OCI-LY1 (cell line): ENCODE measurements at regions not wholly inside any gene's neighbourhood (a gene's known extent, or its start where the extent isn't known, plus 50 kb on each side); places are given as distances from the start of the nearest gene placed in this dataset.

Experiments used
- EZH2 ChIP-seq: fragments of 200-600 bp; sonication (generic), shearing (Covaris generic); IDR thresholded peaks from 2 replicates; pipeline ENCODE4 v1.8.0; 2017; ENCODE audit warnings: borderline replicate concordance, mixed run types, mild to moderate bottlenecking, antibody characterized with exemption, low read length, moderate library complexity, mixed read lengths
- TF ChIP-seq, protein P1 (sequence below): fragments of 200-600 bp; sonication (generic), shearing (Covaris generic); IDR thresholded peaks from 2 replicates; pipeline ENCODE4 v1.5.1; 2017; ENCODE audit warnings: mild to moderate bottlenecking, antibody characterized with exemption, low read length, moderate library complexity, mixed read lengths

DNA sequence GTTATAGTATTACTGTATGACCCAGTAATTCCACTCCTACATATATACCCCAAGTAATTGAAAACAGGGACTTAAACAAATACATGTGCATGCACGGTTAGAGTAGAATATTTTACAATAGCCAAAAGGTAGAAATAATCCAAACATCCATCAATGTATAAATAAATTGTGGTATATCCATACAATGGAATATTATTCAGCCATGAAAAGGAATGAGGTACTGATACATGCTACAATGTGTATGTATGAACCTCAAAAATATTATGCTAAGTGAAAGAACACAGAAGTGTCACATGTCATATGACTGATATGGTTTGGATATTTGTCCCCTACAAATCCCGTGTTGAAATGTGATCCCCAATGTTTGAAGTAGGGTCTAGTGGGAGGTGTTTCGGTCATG lies 560.8 kb upstream of the LARGE1 start:
- TF ChIP-seq, protein P1, sequence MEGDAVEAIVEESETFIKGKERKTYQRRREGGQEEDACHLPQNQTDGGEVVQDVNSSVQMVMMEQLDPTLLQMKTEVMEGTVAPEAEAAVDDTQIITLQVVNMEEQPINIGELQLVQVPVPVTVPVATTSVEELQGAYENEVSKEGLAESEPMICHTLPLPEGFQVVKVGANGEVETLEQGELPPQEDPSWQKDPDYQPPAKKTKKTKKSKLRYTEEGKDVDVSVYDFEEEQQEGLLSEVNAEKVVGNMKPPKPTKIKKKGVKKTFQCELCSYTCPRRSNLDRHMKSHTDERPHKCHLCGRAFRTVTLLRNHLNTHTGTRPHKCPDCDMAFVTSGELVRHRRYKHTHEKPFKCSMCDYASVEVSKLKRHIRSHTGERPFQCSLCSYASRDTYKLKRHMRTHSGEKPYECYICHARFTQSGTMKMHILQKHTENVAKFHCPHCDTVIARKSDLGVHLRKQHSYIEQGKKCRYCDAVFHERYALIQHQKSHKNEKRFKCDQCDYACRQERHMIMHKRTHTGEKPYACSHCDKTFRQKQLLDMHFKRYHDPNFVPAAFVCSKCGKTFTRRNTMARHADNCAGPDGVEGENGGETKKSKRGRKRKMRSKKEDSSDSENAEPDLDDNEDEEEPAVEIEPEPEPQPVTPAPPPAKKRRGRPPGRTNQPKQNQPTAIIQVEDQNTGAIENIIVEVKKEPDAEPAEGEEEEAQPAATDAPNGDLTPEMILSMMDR: no peak
- TF ChIP-seq EZH2: no peak
